PC-3 (cell line): ENCODE measurements at regions not wholly inside any gene's neighbourhood (a gene's known extent, or its start where the extent isn't known, plus 50 kb on each side); places are given as distances from the start of the nearest gene placed in this dataset.

Experiments
- ATAC-seq: fragments of 200-7000 bp; cut with Tn5 transposase; 2 replicates; pipeline ENCODE4 v1.9.1; 2020; ENCODE audit warnings: mild to moderate bottlenecking, moderate library complexity
- BruUV-seq: library from RNA; stranded (reverse); fragments of 400-500 nt; replicated peaks from 2 replicates; lab custom pipeline; 2021; lab: Mats Ljungman, UMichigan
- CTCF ChIA-PET: fragments of 300-600 bp; sonication (Branson Sonifier 250); formaldehyde crosslinking; loops from one replicate; lab custom pipeline; 2022; ENCODE audit warnings: antibody characterized with exemption; lab: Charles Lee
- POLR2A ChIA-PET: fragments of 300-600 bp; sonication (Branson Sonifier 250); formaldehyde crosslinking; loops from one replicate; lab custom pipeline; 2022; ENCODE audit warnings: antibody characterized with exemption; ENCODE audit not compliant: unreplicated experiment; lab: Charles Lee
- DNase-seq: peaks from one replicate; pipeline ENCODE4 v3.0.0-alpha.2; 2015
- H2AFZ ChIP-seq: fragments of 300-600 bp; sonication (generic); 2 replicates; pipeline ENCODE4 v1.6.0; 2016; ENCODE audit warnings: antibody characterized with exemption, low read length
- H3F3A ChIP-seq: fragments of 300-600 bp; sonication (generic); one replicate; pipeline ENCODE4 v1.6.0; 2017; ENCODE audit warnings: antibody characterized with exemption, low read length, control low read depth, mild to moderate bottlenecking; ENCODE audit not compliant: unreplicated experiment
- H3K27ac ChIP-seq: fragments of 300-600 bp; sonication (generic); 2 replicates; pipeline ENCODE4 v1.5.1; 2016; ENCODE audit warnings: mild to moderate bottlenecking, low read length
- H3K27me3 ChIP-seq: fragments of 300-600 bp; sonication (generic); 2 replicates; pipeline ENCODE4 v1.6.1; 2016; ENCODE audit warnings: low read length, mixed read lengths
- H3K36me3 ChIP-seq: fragments of 300-600 bp; sonication (generic); 2 replicates; pipeline ENCODE4 v1.6.1; 2016; ENCODE audit warnings: low read depth, mixed run types, low read length, mixed read lengths
- H3K4me1 ChIP-seq: fragments of 300-600 bp; sonication (generic); 2 replicates; pipeline ENCODE4 v1.5.1; 2016; ENCODE audit warnings: low read length; ENCODE audit not compliant: insufficient read depth
- H3K4me2 ChIP-seq: fragments of 300-600 bp; sonication (generic); 2 replicates; pipeline ENCODE4 v1.6.0; 2016; ENCODE audit warnings: low read length
- H3K4me3 ChIP-seq: fragments of 300-600 bp; sonication (generic); 2 replicates; pipeline ENCODE4 v1.5.1; 2016; ENCODE audit warnings: mild to moderate bottlenecking, low read length, mixed read lengths
- H3K79me2 ChIP-seq: fragments of 300-600 bp; sonication (generic); 2 replicates; pipeline ENCODE4 v1.6.1; 2017; ENCODE audit warnings: low read length, mixed read lengths
- H3K9ac ChIP-seq: fragments of 300-600 bp; sonication (generic); 2 replicates; pipeline ENCODE4 v1.6.0; 2016; ENCODE audit warnings: mild to moderate bottlenecking, low read length
- H3K9me2 ChIP-seq: fragments of 300-600 bp; sonication (generic); replicated peaks from 2 replicates; pipeline ENCODE4 v1.6.1; 2016; ENCODE audit warnings: mixed run types, low read length, mixed read lengths
- H3K9me3 ChIP-seq: fragments of 300-600 bp; sonication (generic); 2 replicates; pipeline ENCODE4 v1.6.1; 2016; ENCODE audit warnings: low read length, mixed read lengths
- H4K20me1 ChIP-seq: fragments of 300-600 bp; sonication (generic); 2 replicates; pipeline ENCODE4 v1.6.1; 2016; ENCODE audit warnings: low read length, mixed read lengths
- EZH2 ChIP-seq: fragments of 300-600 bp; sonication (generic); IDR thresholded peaks from one replicate; pipeline ENCODE4 v1.6.1; 2017; ENCODE audit warnings: antibody characterized with exemption, mild to moderate bottlenecking, low read length; ENCODE audit not compliant: unreplicated experiment
- EZH2phosphoT487 ChIP-seq: fragments of 300-600 bp; sonication (generic); IDR thresholded peaks from 2 replicates; pipeline ENCODE4 v1.6.1; 2018; ENCODE audit warnings: mild to moderate bottlenecking, antibody characterized with exemption, low read length, borderline replicate concordance
- intact Hi-C: fragments of 100-400 bp; cut with micrococcal nuclease; formaldehyde crosslinking; loops from 2 replicates; pipeline ENCODE4 v1.9.0; 2023
- TF ChIP-seq, protein P1 (sequence below): fragments of 300-600 bp; sonication (generic); conservative IDR thresholded peaks from 2 replicates; pipeline ENCODE4 v1.5.1; 2017; ENCODE audit warnings: antibody characterized with exemption, low read depth, mild to moderate bottlenecking, low read length

DNA sequence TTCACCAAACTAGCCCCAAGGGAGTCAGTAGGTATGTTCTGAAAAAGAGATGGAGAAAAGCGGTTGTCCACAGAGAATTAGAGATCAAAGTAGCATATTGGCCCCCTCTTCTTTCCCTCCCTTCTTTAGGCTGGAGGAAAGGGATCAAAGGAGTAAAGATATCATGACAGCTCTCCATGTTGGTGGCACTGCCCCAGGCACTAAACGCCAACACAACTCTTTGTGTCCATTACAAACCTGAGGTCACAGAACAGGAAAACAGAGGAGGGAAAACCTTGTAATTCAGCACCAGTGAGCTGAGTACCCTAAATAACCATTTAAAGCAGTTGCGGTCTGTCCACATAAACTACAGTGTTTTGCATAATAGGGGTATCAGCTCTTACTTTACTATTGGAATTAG is 113.0 kb upstream of the TFAP2D start:
- intact Hi-C loops = loop anchor here (10.0 kb wide), 1 partner anchor 335 kb away; no protein-coding TSS in a partner anchor
- Histone ChIP-seq H2AFZ (no peak overlapping the region), H3K9me2 (no peaks in the 10 kb centered on the region), H3K79me2 (no peaks in the 10 kb centered on the region), H3K9me3 (no peaks in the 10 kb centered on the region), H4K20me1 (no peaks in the 10 kb centered on the region), H3K36me3 (no peaks in the 10 kb centered on the region), H3F3A (no peaks in the 10 kb centered on the region), H3K27me3 (peaks cover 38% of the 10 kb centered on the region; the same call in 1 of the 2 replicates), H3K4me3 (no peak overlapping the region), H3K4me1 (no peaks in the 10 kb centered on the region), H3K4me2 (no peak overlapping the region), H3K27ac (no peak overlapping the region), H3K9ac (no peak overlapping the region)
- ChIA-PET POLR2A (no interaction called here), CTCF (no interaction called here)
- no TSS peak for BruUV-seq
- ATAC-seq (no peak), DNase-seq (no peak)
- TF ChIP-seq EZH2 (no peak), EZH2phosphoT487 (no peak)
- TF ChIP-seq, protein P1, sequence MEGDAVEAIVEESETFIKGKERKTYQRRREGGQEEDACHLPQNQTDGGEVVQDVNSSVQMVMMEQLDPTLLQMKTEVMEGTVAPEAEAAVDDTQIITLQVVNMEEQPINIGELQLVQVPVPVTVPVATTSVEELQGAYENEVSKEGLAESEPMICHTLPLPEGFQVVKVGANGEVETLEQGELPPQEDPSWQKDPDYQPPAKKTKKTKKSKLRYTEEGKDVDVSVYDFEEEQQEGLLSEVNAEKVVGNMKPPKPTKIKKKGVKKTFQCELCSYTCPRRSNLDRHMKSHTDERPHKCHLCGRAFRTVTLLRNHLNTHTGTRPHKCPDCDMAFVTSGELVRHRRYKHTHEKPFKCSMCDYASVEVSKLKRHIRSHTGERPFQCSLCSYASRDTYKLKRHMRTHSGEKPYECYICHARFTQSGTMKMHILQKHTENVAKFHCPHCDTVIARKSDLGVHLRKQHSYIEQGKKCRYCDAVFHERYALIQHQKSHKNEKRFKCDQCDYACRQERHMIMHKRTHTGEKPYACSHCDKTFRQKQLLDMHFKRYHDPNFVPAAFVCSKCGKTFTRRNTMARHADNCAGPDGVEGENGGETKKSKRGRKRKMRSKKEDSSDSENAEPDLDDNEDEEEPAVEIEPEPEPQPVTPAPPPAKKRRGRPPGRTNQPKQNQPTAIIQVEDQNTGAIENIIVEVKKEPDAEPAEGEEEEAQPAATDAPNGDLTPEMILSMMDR = no peak

DNA sequence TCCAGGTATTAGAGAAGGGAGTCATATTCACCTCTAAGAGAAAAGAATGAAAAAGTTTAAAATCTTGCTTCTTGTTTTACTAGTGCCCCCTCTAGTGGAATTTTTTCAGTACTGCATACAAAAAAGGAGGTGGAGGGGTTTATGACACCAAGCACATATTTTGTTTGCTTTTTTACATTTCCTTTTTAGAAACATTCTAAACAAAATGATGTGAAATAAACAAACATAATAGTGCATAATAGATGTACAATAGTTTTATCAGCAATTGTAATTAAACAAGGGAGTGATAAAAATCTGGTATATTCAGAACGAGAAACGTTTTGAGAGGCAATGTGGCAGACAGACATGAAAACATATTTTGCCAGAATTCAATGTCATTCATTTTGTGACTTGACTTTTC is 111.0 kb upstream of the TFAP2D start:
- Histone ChIP-seq H3K4me1 (no peaks in the 10 kb centered on the region), H2AFZ (no peak overlapping the region), H3F3A (no peaks in the 10 kb centered on the region), H3K4me2 (no peak overlapping the region), H3K27me3 (peaks cover 42% of the 10 kb centered on the region; the same call in 1 of the 2 replicates), H3K27ac (no peak overlapping the region), H3K79me2 (no peaks in the 10 kb centered on the region), H3K9me3 (no peaks in the 10 kb centered on the region), H3K9me2 (no peaks in the 10 kb centered on the region), H3K9ac (no peak overlapping the region), H4K20me1 (no peaks in the 10 kb centered on the region), H3K36me3 (no peaks in the 10 kb centered on the region), H3K4me3 (no peak overlapping the region)
- BruUV-seq = no TSS peak
- ChIA-PET POLR2A (no interaction called here), CTCF (no interaction called here)
- TF ChIP-seq, protein P1 = peak; percentile 88
- no peak for TF ChIP-seq EZH2phosphoT487
- no peak for ATAC-seq
- peak; percentile 76 for DNase-seq
- intact Hi-C loops = loop anchor here (1.0 to 10.0 kb wide), 2 partner anchors 337 to 474 kb away; no protein-coding TSS in a partner anchor

DNA sequence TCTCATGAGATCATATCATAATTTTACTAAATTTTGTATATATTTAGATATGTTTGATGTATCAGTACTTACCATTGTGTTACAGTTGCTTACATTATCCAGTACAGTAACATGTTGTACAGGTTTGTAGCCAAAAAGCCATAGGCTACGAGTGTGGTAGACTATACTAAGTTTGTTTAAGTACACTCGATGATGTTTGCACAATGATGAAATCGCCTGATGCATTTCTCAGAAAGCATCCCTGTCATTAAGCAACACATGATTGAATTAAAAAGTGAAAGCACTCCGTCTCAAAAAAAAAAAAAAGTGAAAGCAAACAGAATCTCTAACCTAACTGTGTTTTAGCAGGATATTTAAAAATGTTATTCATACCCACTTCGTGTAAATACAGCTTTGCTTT is 104.9 kb upstream of the TFAP2D start:
- H3F3A ChIP-seq = no peaks in the 10 kb centered on the region
- DNase-seq (peak; percentile 12), ATAC-seq (no peak)
- no peaks in the 10 kb centered on the region for H3K9me2 ChIP-seq
- H4K20me1 ChIP-seq = no peaks in the 10 kb centered on the region
- no peak overlapping the region for H3K4me3 ChIP-seq
- H3K4me1 ChIP-seq = no peaks in the 10 kb centered on the region
- peaks cover 23% of the 10 kb centered on the region; the same call in 1 of the 2 replicates for H3K27me3 ChIP-seq
- POLR2A ChIA-PET = no interaction called here
- TF ChIP-seq EZH2 = no peak
- TF ChIP-seq, protein P1 = no peak
- no peak for TF ChIP-seq EZH2phosphoT487
- intact Hi-C loops = loop anchor here (10.0 kb wide), 1 partner anchor 344 kb away; no protein-coding TSS in a partner anchor
- H3K4me2 ChIP-seq = no peak overlapping the region
- no peaks in the 10 kb centered on the region for H3K9me3 ChIP-seq
- H3K79me2 ChIP-seq = no peaks in the 10 kb centered on the region
- BruUV-seq = no TSS peak
- CTCF ChIA-PET = no interaction called here
- H3K9ac ChIP-seq = no peak overlapping the region
- H2AFZ ChIP-seq = no peak overlapping the region
- H3K36me3 ChIP-seq = no peaks in the 10 kb centered on the region
- H3K27ac ChIP-seq = no peak overlapping the region
